ENCODE measurements at regions not wholly inside any gene's neighbourhood (a gene's known extent, or its start where the extent isn't known, plus 50 kb on each side); places are given as distances from the start of the nearest gene placed in this dataset.

GRCh38 chr3:24907106-24907505 is 412.5 kb upstream of the THRB start:
- Histone ChIP-seq H4K20me1 (replicated peaks in 1 of 2; ENCODE audit: control insufficient read depth in 1 of 2, insufficient read depth in 2 of 2, low read length in 2 of 2) (no peaks in the 10 kb centered on the region), H3K27ac (ENCODE audit: low read depth, low read length) (no peak overlapping the region), H3K27me3 (replicated peaks in 1 of 4; ENCODE audit: control insufficient read depth in 3 of 4, extremely low read depth in 1 of 4, insufficient read depth in 3 of 4, low read length in 3 of 4) (no peaks in the 10 kb centered on the region), H3K9me3 (ENCODE audit: insufficient read depth in 2 of 2, low read depth in 1 of 2, low read length in 1 of 2) (no peaks in the 10 kb centered on the region), H2AFZ (ENCODE audit: low read length) (no peak overlapping the region), H3K23me2 (ENCODE audit: low read depth, low read length) (no peaks in the 10 kb centered on the region; the same call in 1 of the 2 replicates), H2BK12ac (ENCODE audit: low read depth, low read length) (no peak overlapping the region), H3K9ac (replicated peaks in 1 of 4; ENCODE audit: extremely low read depth in 1 of 4, low read depth in 3 of 4, low read length in 3 of 4) (no peak overlapping the region), H3K14ac (ENCODE audit: insufficient read length) (no peak overlapping the region), H3K4ac (replicated peaks; ENCODE audit: insufficient read length, low read depth, low read length) (no peak overlapping the region), H4K91ac (replicated peaks; ENCODE audit: insufficient read length, low read length) (no peak overlapping the region), H3K23ac (ENCODE audit: insufficient read length) (no peak overlapping the region), H3K4me1 (replicated peaks in 1 of 4; ENCODE audit: control insufficient read depth in 3 of 4, insufficient read depth in 4 of 4, low read length in 3 of 4) (no peaks in the 10 kb centered on the region), H4K5ac (ENCODE audit: insufficient read length, low read depth, low read length) (no peak overlapping the region), H3K18ac (ENCODE audit: extremely low read depth, low read length) (no peak overlapping the region), H2AK5ac (ENCODE audit: low read depth, low read length) (no peak overlapping the region), H3K79me1 (ENCODE audit: low read depth, low read length) (no peaks in the 10 kb centered on the region), H3K4me2 (ENCODE audit: insufficient read depth in 1 of 2, low read depth in 2 of 2, low read length in 2 of 2) (no peak overlapping the region), H3K36me3 (ENCODE audit: control insufficient read depth in 2 of 4, insufficient read depth in 4 of 4, low read length in 3 of 4) (no peaks in the 10 kb centered on the region), H2BK120ac (replicated peaks; ENCODE audit: low read depth, low read length) (no peak overlapping the region), H4K8ac (ENCODE audit: extremely low read depth, insufficient read depth, low read length) (no peak overlapping the region), H2BK20ac (ENCODE audit: low read length) (no peak overlapping the region), H2BK15ac (ENCODE audit: low read length) (no peak overlapping the region), H3K4me3 (ENCODE audit: extremely low read depth in 1 of 4, insufficient read depth in 2 of 4, low read depth in 3 of 4, low read length in 4 of 4) (no peak overlapping the region), H3K79me2 (ENCODE audit: control insufficient read depth in 1 of 2, insufficient read depth in 2 of 2, low read length in 2 of 2) (no peaks in the 10 kb centered on the region), H3K56ac (replicated peaks; ENCODE audit: insufficient read length, low read depth, low read length) (no peak overlapping the region), H2BK5ac (ENCODE audit: low read depth, low read length) (no peak overlapping the region)
- TF ChIP-seq RAD21 (IDR thresholded peaks at IDR 0.05 in 1 of 2, conservative IDR thresholded peaks at IDR 0.05 in 1 of 2; ENCODE audit: low read depth in 2 of 2, low read length in 2 of 2): no peak
- TF ChIP-seq MAFK (IDR thresholded peaks at IDR 0.05; ENCODE audit: low read depth, low read length): no peak
- no peak for TF ChIP-seq ZNF274 (IDR thresholded peaks at IDR 0.05; ENCODE audit: borderline replicate concordance, extremely low read depth, low read length)
- no peak for TF ChIP-seq BACH1 (IDR thresholded peaks at IDR 0.05; ENCODE audit: low read length)
- TF ChIP-seq EZH2 (IDR thresholded peaks at IDR 0.05; ENCODE audit: low read depth, low read length, severe bottlenecking): no peak
- TF ChIP-seq POLR2A (IDR thresholded peaks at IDR 0.05; ENCODE audit: control extremely low read depth in 1 of 2, low read depth in 2 of 2, low read length in 2 of 2): no peak
- no peak for TF ChIP-seq PHF8 (conservative IDR thresholded peaks at IDR 0.05; ENCODE audit: low read depth, low read length)
- TF ChIP-seq TAF7 (optimal IDR thresholded peaks at IDR 0.05; ENCODE audit: borderline replicate concordance, low read depth, low read length): no peak
- no peak for TF ChIP-seq BCL11A (IDR thresholded peaks at IDR 0.05; ENCODE audit: low read depth in 2 of 2, low read length in 2 of 2)
- TF ChIP-seq EGR1 (IDR thresholded peaks at IDR 0.05; ENCODE audit: borderline replicate concordance, low read depth, low read length): no peak
- no peak for TF ChIP-seq RNF2 (IDR thresholded peaks at IDR 0.05; ENCODE audit: borderline replicate concordance, low read depth, low read length, missing control alignments, poor library complexity, severe bottlenecking)
- no peak for TF ChIP-seq TAF1 (IDR thresholded peaks at IDR 0.05; ENCODE audit: low read depth, low read length)
- TF ChIP-seq TCF12 (IDR thresholded peaks at IDR 0.05; ENCODE audit: low read depth, low read length): no peak
- TF ChIP-seq POU5F1 (IDR thresholded peaks at IDR 0.05; ENCODE audit: low read depth, low read length): no peak
- DNase-seq (ENCODE audit: low read depth in 1 of 2, low spot score in 2 of 2) (no peak), FAIRE-seq (no peak)
- ChIA-PET POLR2A (ENCODE audit: partially characterized antibody) (no interaction called here), CTCF (ENCODE audit: partially characterized antibody) (interaction anchor here (0.7 to 1.1 kb wide), 2 partner anchors 8 to 13 kb away, joined by 3 read pairs; no protein-coding TSS in a partner anchor)
- 97% methylated on average over 2 of the region's 2 CpGs; no CpG with 5 or more reads in 1 of the 2 experiments for WGBS, 2 experiments (ENCODE audit: extremely low coverage in 1 of 2, insufficient coverage in 1 of 2, insufficient read length in 1 of 2, insufficient replicate concordance in 2 of 2, low coverage in 1 of 2, low lambda C conversion rate in 2 of 2, missing lambda C conversion rate in 1 of 2)

All from H1 (cell line).